H9 (cell line): ENCODE measurements at regions not wholly inside any gene's neighbourhood (a gene's known extent, or its start where the extent isn't known, plus 50 kb on each side); places are given as distances from the start of the nearest gene placed in this dataset.

Experiments
- DNase-seq: peaks from one replicate; pipeline ENCODE4 v3.0.0-alpha.2; 2017
- H2AFZ ChIP-seq: one replicate; pipeline ENCODE4 v1.6.1; 2013; ENCODE audit warnings: mild to moderate bottlenecking, low read length, control low read depth, moderate library complexity
- H2AK5ac ChIP-seq: 2 replicates; pipeline ENCODE4 v1.6.1; 2013; ENCODE audit warnings: low read length, control low read depth, mixed read lengths; ENCODE audit not compliant: insufficient read length
- H2BK120ac ChIP-seq: one replicate; pipeline ENCODE4 v1.6.1; 2013; ENCODE audit warnings: low read depth, mild to moderate bottlenecking, low read length, control low read depth, inconsistent platforms; ENCODE audit not compliant: poor library complexity, severe bottlenecking
- H2BK12ac ChIP-seq: 2 replicates; pipeline ENCODE4 v1.6.1; 2013; ENCODE audit warnings: low read length, control low read depth, mixed read lengths, low read depth; ENCODE audit not compliant: insufficient read length
- H2BK15ac ChIP-seq: 2 replicates; pipeline ENCODE4 v1.6.1; 2013; ENCODE audit warnings: low read depth, low read length, control low read depth
- H2BK20ac ChIP-seq: one replicate; pipeline ENCODE4 v1.6.1; 2013; ENCODE audit warnings: low read depth, mild to moderate bottlenecking, low read length, control low read depth, inconsistent platforms; ENCODE audit not compliant: poor library complexity, severe bottlenecking
- H2BK5ac ChIP-seq: 2 replicates; pipeline ENCODE4 v1.6.1; 2013; ENCODE audit warnings: low read length, control low read depth, mixed read lengths; ENCODE audit not compliant: insufficient read length
- H3K14ac ChIP-seq: 2 replicates; pipeline ENCODE4 v1.6.1; 2013; ENCODE audit warnings: low read length, control low read depth; ENCODE audit not compliant: insufficient read depth
- H3K18ac ChIP-seq: 2 replicates; pipeline ENCODE4 v1.6.1; 2013; ENCODE audit warnings: low read depth, mild to moderate bottlenecking, mixed read lengths, low read length, control low read depth; ENCODE audit not compliant: insufficient read length
- H3K23ac ChIP-seq: 2 replicates; pipeline ENCODE4 v1.6.1; 2013; ENCODE audit warnings: low read length, control low read depth, mixed read lengths, low read depth; ENCODE audit not compliant: insufficient read length
- H3K23me2 ChIP-seq: 2 replicates; pipeline ENCODE4 v1.6.1; 2013; ENCODE audit warnings: low read depth, mild to moderate bottlenecking, mixed read lengths, low read length, control low read depth; ENCODE audit not compliant: insufficient read length, poor library complexity, severe bottlenecking
- H3K27ac ChIP-seq: 2 replicates; pipeline ENCODE4 v1.5.1; 2013; ENCODE audit warnings: low read length, control low read depth, mixed read lengths, low read depth; ENCODE audit not compliant: insufficient read length
- H3K27me3 ChIP-seq: 2 replicates; pipeline ENCODE4 v1.6.1; 2013; ENCODE audit warnings: low read length, control low read depth, inconsistent platforms; ENCODE audit not compliant: insufficient read depth
- H3K4ac ChIP-seq: 2 replicates; pipeline ENCODE4 v1.6.1; 2013; ENCODE audit warnings: low read depth, mild to moderate bottlenecking, control low read depth, inconsistent platforms, low read length, moderate library complexity
- H3K4me1 ChIP-seq: 2 replicates; pipeline ENCODE4 v1.6.1; 2013; ENCODE audit warnings: low read length, control low read depth, inconsistent platforms; ENCODE audit not compliant: insufficient read depth
- H3K4me2 ChIP-seq: 2 replicates; pipeline ENCODE4 v1.6.1; 2013; ENCODE audit warnings: low read length, control low read depth, mixed read lengths; ENCODE audit not compliant: insufficient read length, insufficient read depth
- H3K56ac ChIP-seq: 2 replicates; pipeline ENCODE4 v1.6.1; 2013; ENCODE audit warnings: low read depth, mild to moderate bottlenecking, mixed read lengths, low read length, control low read depth; ENCODE audit not compliant: insufficient read length
- H3K79me1 ChIP-seq: 2 replicates; pipeline ENCODE4 v1.6.1; 2013; ENCODE audit warnings: low read depth, mild to moderate bottlenecking, moderate library complexity, low read length, control low read depth, inconsistent platforms; ENCODE audit not compliant: insufficient read depth, poor library complexity, severe bottlenecking
- H3K79me2 ChIP-seq: 2 replicates; pipeline ENCODE4 v1.6.1; 2013; ENCODE audit warnings: low read length, control low read depth, inconsistent platforms; ENCODE audit not compliant: insufficient read depth
- H3K9ac ChIP-seq: 2 replicates; pipeline ENCODE4 v1.6.1; 2013; ENCODE audit warnings: low read length, control low read depth, mixed read lengths; ENCODE audit not compliant: insufficient read length; ENCODE audit errors: extremely low read depth
- H3K9me3 ChIP-seq: one replicate; pipeline ENCODE4 v1.6.1; 2013; ENCODE audit warnings: low read depth, low read length, inconsistent platforms; ENCODE audit not compliant: control insufficient read depth
- H3T11ph ChIP-seq: one replicate; pipeline ENCODE4 v1.6.1; 2013; ENCODE audit warnings: mild to moderate bottlenecking, low read length, control low read depth, inconsistent platforms
- H4K20me1 ChIP-seq: one replicate; pipeline ENCODE4 v1.6.1; 2013; ENCODE audit not compliant: control insufficient read depth, insufficient read length, insufficient read depth
- H4K5ac ChIP-seq: 2 replicates; pipeline ENCODE4 v1.6.1; 2013; ENCODE audit warnings: low read depth, mild to moderate bottlenecking, mixed read lengths, low read length, control low read depth; ENCODE audit not compliant: insufficient read length
- H4K8ac ChIP-seq: replicated peaks from 2 replicates; pipeline ENCODE4 v1.6.1; 2013; ENCODE audit warnings: low read length, control low read depth, mixed read lengths, low read depth; ENCODE audit not compliant: insufficient read length
- H4K91ac ChIP-seq: 2 replicates; pipeline ENCODE4 v1.6.1; 2013; ENCODE audit warnings: low read depth, mild to moderate bottlenecking, moderate library complexity, mixed read lengths, low read length, control low read depth; ENCODE audit not compliant: insufficient read length
- H3K27ac Mint-ChIP-seq, 3 experiments: 2 replicates in 2 of 3; 3 replicates in 1 of 3; pipeline ENCODE4 v1.8.0; 2020 to 2021; ENCODE audit warnings: mixed read lengths in 3 of 3, mild to moderate bottlenecking in 1 of 3, moderate library complexity in 1 of 3
- H3K27me3 Mint-ChIP-seq: 2 replicates; pipeline ENCODE4 v1.8.0; 2021; ENCODE audit warnings: low read depth, mild to moderate bottlenecking, moderate library complexity, mixed read lengths
- H3K36me3 Mint-ChIP-seq, 3 experiments: 2 replicates in 2 of 3; 3 replicates in 1 of 3; pipeline ENCODE4 v1.8.0; 2020 to 2021; ENCODE audit warnings: low read depth in 3 of 3, mixed read lengths in 3 of 3; ENCODE audit not compliant: insufficient read depth in 1 of 3
- H3K4me1 Mint-ChIP-seq, 2 experiments: 2 replicates each; pipeline ENCODE4 v1.8.0; 2020; ENCODE audit warnings: mixed read lengths in 2 of 2
- H3K4me3 Mint-ChIP-seq, 2 experiments: 2 replicates in 1 of 2; 3 replicates in 1 of 2; pipeline ENCODE4 v1.8.0; 2020 to 2021; ENCODE audit warnings: mild to moderate bottlenecking in 2 of 2, mixed read lengths in 2 of 2, moderate library complexity in 1 of 2
- H3K9me3 Mint-ChIP-seq, 2 experiments: 2 replicates in 1 of 2; 3 replicates in 1 of 2; pipeline ENCODE4 v1.8.0; 2020; ENCODE audit warnings: mild to moderate bottlenecking in 2 of 2, mixed read lengths in 2 of 2, moderate library complexity in 1 of 2
- WGBS: extraction: QIAGEN DNeasy Blood & Tissue Kit; methylation state at CpG from one replicate; pipeline ENCODE4 v1.1.7; 2013; ENCODE audit warnings: missing lambda C conversion rate, low lambda C conversion rate, mixed read lengths; ENCODE audit not compliant: insufficient read length; ENCODE audit errors: extremely low coverage; 5-methylcytosine and 5-hydroxymethylcytosine counted together
- TF ChIP-seq, protein P1 (sequence below): fragments of 200-600 bp; sonication (generic); conservative IDR thresholded peaks from 3 replicates; pipeline ENCODE4 v1.8.0; 2021; ENCODE audit warnings: antibody characterized with exemption, mild to moderate bottlenecking

DNA sequence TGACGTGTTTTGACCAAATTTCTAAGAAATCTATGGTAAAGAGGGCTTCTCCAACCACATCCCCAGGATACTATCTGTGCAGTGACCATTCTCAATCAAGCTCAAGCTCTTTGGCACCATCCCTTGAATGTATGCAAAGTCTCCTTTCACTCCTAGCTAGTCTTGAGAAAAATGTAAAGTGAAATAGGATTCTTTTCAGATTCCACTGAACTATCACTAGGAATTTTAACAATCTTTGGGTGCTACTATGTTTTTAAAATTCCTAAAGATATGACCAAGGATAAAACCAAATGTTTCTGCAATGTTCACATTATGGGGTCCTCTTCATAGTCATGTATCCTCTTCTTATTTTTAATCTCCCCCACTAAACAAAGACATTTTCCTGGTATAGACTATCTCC is 107.8 kb downstream of the TMCO5A start:
- H3K4me1 Mint-ChIP-seq = peaks cover 5 to 16% of the 10 kb centered on the region in 2 experiments
- no peaks in the 10 kb centered on the region for H4K20me1 ChIP-seq
- H2AFZ ChIP-seq = no peak overlapping the region

More for the DNA sequence above, 107.8 kb downstream of the TMCO5A start:
- no CpG with 5 or more reads among the region's 1 CpG for WGBS
- Mint-ChIP-seq H3K4me3 (no peak overlapping the region), H3K9me3 (peaks cover 0 to 2% of the 10 kb centered on the region in 2 experiments; a peak in 1 of 5 replicates), H3K27ac (no peak overlapping the region), H3K36me3 (peaks cover 0 to under 1% (median 0%) of the 10 kb centered on the region in 3 experiments; a peak in 1 of 7 replicates), H3K27me3 (no peaks in the 10 kb centered on the region)
- Histone ChIP-seq H3K4me1 (peaks cover 2% of the 10 kb centered on the region; the same call in 1 of the 2 replicates), H4K5ac (no peak overlapping the region), H3K23me2 (no peaks in the 10 kb centered on the region), H3K4me2 (no peak overlapping the region), H2BK120ac (no peak overlapping the region), H3K9me3 (no peaks in the 10 kb centered on the region), H3K4ac (no peak overlapping the region), H2AK5ac (no peak overlapping the region), H3K23ac (no peak overlapping the region), H3T11ph (no peak overlapping the region), H2BK12ac (no peak overlapping the region), H2BK5ac (no peak overlapping the region), H4K8ac (no peak overlapping the region), H3K27me3 (no peaks in the 10 kb centered on the region), H3K18ac (no peak overlapping the region), H3K9ac (no peak overlapping the region), H4K91ac (no peak overlapping the region), H3K79me2 (no peaks in the 10 kb centered on the region), H2BK15ac (no peak overlapping the region), H2BK20ac (no peak overlapping the region), H3K27ac (no peak overlapping the region), H3K56ac (no peak overlapping the region), H3K14ac (no peak overlapping the region), H3K79me1 (no peaks in the 10 kb centered on the region)
- TF ChIP-seq, protein P1, sequence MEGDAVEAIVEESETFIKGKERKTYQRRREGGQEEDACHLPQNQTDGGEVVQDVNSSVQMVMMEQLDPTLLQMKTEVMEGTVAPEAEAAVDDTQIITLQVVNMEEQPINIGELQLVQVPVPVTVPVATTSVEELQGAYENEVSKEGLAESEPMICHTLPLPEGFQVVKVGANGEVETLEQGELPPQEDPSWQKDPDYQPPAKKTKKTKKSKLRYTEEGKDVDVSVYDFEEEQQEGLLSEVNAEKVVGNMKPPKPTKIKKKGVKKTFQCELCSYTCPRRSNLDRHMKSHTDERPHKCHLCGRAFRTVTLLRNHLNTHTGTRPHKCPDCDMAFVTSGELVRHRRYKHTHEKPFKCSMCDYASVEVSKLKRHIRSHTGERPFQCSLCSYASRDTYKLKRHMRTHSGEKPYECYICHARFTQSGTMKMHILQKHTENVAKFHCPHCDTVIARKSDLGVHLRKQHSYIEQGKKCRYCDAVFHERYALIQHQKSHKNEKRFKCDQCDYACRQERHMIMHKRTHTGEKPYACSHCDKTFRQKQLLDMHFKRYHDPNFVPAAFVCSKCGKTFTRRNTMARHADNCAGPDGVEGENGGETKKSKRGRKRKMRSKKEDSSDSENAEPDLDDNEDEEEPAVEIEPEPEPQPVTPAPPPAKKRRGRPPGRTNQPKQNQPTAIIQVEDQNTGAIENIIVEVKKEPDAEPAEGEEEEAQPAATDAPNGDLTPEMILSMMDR = no peak
- DNase-seq = no peak
